GM18505 (cell line): ENCODE measurements at regions not wholly inside any gene's neighbourhood (a gene's known extent, or its start where the extent isn't known, plus 50 kb on each side); places are given as distances from the start of the nearest gene placed in this dataset.

ENCODE experiments used
- ATAC-seq: cut with Tn5 transposase; IDR thresholded peaks from one replicate; pipeline ENCODE4 v1.9.1; 2021; ENCODE audit not compliant: unreplicated experiment
- POLR2A ChIP-seq: IDR thresholded peaks from 4 replicates; pipeline ENCODE4 v1.6.1; 2011; ENCODE audit warnings: borderline replicate concordance; ENCODE audit not compliant: insufficient read depth, insufficient read length; ENCODE audit errors: extremely low read depth

DNA sequence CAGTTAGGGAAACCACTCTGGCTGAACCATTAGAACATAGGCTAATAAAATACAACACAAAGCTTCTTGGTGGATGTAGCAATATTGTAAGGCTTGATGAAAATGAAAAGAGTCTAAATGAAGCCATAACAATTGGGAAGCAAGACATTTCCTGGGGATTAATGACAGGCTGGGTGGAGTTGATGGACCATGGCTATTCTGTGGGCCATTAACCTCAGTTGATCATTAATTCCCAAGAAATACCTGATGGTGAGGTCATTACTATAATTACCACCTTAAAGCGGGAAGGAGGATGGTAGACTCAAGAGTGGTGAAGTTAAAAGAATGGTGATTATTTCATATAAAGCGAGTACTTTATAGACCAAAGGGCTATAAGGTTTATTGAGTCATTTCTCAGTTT lies 455.8 kb upstream of the MAP3K7 start:
- ATAC-seq = no peak
- TF ChIP-seq POLR2A = no peak

DNA sequence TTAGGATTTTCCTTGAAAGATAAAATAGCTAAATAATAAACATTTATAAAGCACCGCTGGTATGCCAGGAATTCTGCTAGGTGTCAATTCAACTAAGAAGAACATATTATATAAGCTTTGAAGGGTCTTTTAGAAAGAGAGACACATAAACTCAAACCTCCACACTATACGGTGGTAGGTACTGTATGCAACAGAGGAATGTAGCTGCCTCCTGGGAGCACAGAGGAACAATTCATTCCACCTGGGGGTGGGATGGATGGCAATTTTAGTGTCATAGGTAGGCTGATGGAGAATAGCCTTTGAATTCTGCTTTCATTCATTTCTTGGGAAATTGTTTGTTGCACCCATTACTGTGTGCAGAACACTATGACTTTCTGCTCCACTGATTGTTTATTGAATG lies 447.1 kb upstream of the MAP3K7 start:
- no peak for TF ChIP-seq POLR2A
- no peak for ATAC-seq

- no peak for ATAC-seq
- TF ChIP-seq POLR2A = no peak
Measured at GRCh38 chr6:91031581-91031980, 444.7 kb upstream of the MAP3K7 start.

GRCh38 chr6:91029211-91029610 lies 442.3 kb upstream of the MAP3K7 start:
- no peak for ATAC-seq
- no peak for TF ChIP-seq POLR2A

- ATAC-seq = no peak
- TF ChIP-seq POLR2A = no peak
Measured at GRCh38 chr6:91023529-91023928, 436.7 kb upstream of the MAP3K7 start.

DNA sequence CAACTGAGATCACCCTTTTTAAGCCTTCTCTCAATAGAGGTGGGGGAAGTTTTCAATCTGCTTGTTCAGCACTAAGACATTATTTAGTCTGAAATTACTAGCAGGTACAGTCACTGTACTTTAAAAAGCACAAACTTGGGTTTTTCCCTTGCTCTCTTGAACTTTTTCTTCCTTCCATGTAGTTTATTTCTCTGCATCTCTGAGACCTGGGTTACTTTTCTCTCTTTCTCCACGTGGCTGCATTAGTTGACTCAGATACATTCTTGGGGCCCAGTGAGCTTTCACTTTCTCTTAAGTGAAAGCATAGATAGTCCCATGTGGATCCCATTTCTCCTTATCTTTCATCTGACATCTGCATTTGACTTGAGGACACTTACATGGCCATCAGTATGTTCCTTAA lies 433.9 kb upstream of the MAP3K7 start:
- no peak for TF ChIP-seq POLR2A
- ATAC-seq = peak; percentile 95

GRCh38 chr6:91018586-91018985 lies 431.7 kb upstream of the MAP3K7 start:
- no peak for TF ChIP-seq POLR2A

DNA sequence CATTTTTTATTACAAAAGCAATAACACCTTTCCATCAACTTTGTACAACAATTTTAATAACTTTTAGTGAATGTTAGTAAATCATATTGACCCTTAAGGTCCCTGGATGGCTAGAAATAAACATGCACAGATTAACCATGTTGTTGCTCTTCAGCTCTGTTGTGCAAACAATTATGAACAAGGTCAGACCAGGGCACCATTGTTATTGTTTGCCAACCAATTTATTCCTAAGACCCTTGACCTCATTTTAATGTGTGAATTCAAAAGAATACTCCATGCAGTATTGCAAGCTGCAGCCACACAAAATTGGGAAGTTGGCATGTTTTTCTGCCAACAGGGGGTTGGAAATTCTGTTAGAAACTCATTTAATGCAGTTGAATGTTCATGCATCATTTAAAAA lies 426.6 kb upstream of the MAP3K7 start:
- ATAC-seq = no peak
- no peak for TF ChIP-seq POLR2A

More at GRCh38 chr6:91018586-91018985, 431.7 kb upstream of the MAP3K7 start:
- no peak for ATAC-seq

- no peak for TF ChIP-seq POLR2A
- no peak for ATAC-seq
Measured at GRCh38 chr6:90997076-90997475, 410.2 kb upstream of the MAP3K7 start.

DNA sequence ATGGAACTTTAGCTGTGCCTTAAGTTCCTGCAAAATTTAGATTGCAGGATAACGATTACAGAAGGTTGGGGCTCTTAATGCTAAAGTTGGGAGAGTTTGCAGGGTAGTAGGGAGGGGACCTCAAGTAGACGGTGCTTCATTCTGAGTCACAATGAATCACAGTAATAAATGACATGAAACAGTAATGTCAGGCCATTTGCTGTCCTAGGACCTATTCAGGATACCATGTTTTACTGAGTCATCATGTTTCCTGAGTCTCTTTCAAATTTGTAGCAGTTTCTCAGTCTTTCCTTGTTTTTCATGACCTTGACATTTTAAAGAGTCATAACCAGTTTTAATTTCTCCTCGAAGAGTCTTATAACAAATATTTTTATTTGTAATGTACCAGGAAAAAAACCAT lies 406.9 kb upstream of the MAP3K7 start:
- no peak for TF ChIP-seq POLR2A
- ATAC-seq = no peak

DNA sequence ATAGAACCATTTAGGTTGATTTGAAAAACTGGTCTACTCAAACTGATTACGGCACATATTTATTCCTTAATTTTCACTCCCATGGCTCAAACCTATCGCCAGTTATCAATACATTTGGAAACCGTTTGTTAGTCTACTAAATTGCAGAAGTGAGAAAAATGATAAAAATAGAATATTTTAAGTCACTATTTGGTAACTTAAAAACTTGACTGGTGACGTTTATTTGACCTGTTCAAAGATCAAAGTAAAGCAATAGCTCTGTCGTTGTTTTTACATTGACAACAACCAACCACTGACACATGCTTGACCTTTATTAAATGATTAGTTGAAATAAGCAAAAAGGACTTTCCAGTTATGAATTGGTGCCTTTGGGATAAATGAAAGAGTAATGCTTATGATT lies 402.9 kb upstream of the MAP3K7 start:
- no peak for ATAC-seq
- no peak for TF ChIP-seq POLR2A

DNA sequence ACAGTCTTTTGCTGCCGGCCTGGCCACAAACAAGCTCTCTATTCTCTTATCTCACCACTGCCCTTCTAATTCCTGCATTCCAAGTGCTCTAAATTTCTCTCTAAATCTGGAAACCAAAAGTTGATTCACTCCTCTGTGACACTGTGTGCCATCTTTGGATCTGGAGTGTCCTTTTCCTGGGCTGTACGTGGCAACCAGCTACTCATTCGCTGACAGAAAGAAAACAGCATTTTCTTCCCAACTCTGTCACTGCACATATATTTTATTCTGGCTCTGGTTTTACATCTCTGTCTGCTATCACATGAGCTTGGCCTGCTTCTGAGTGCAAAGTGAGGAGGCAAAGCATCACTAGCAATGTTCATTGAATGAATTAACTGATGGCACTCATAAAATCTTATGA lies 397.2 kb upstream of the MAP3K7 start:
- TF ChIP-seq POLR2A = no peak
- no peak for ATAC-seq

DNA sequence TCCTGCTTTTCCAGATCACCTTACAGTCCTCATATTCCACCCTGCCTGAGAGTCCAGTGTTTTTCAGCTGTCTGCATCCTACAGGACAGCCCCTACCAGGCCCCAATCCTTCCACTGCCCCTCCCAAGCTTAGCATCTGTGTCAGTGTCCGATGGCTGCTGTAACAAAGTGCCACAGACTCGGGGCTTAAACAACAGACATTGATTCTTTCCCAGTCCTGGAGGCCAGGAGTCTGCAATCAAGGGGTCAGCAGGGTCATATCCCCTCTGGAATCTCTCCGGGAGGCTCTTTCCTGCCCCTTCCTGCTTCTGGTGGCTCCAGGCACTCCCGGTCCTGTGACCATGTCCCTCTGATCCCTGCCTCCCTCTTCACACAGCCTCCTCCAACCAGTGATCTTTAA lies 396.6 kb upstream of the MAP3K7 start:
- TF ChIP-seq POLR2A = no peak
- ATAC-seq = no peak

GRCh38 chr6:90982581-90982980 lies 395.7 kb upstream of the MAP3K7 start:
- no peak for TF ChIP-seq POLR2A
- ATAC-seq = no peak

GRCh38 chr6:90982051-90982450 lies 395.2 kb upstream of the MAP3K7 start:
- no peak for TF ChIP-seq POLR2A
- no peak for ATAC-seq
